ENCODE measurements at regions not wholly inside any gene's neighbourhood (a gene's known extent, or its start where the extent isn't known, plus 50 kb on each side); places are given as distances from the start of the nearest gene placed in this dataset.

DNA sequence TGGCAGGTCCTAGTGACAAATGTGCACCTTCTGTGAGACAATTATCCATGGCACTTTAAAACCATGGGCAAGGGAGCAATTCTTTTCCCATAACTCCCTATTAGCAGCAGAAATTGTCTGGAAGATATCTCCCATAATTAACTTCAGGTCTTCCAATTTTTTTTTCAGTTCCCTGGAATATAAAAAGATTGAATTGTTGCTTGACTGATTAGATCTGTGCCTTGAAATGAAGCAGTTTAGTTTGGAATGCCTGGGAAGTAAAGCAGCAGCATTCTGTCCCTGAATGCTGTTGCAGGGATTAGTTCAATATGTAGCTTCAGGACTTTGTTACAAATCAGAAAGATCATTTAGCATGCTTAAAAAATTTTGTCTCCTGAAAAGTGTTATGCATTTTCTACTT, 137.0 kb upstream of the GOLGA6L4 start:
- H3K9ac ChIP-seq (ENCODE audit: low read depth, low read length) = no peak overlapping the region
- no peak overlapping the region for H4K5ac ChIP-seq (ENCODE audit: low read depth, low read length)
- no peaks in the 10 kb centered on the region for H3K9me1 ChIP-seq (ENCODE audit: insufficient read depth, low read length)
- H3K36me3 ChIP-seq (ENCODE audit: control insufficient read depth, insufficient read depth, low read length) = no peaks in the 10 kb centered on the region
- POLR2A ChIA-PET (ENCODE audit: unreplicated experiment) = no interaction called here
- H2BK20ac ChIP-seq (ENCODE audit: low read depth, low read length) = no peak overlapping the region
- no peaks in the 10 kb centered on the region for H3K4me1 ChIP-seq (ENCODE audit: control insufficient read depth, insufficient read depth, low read length)
- H4K8ac ChIP-seq (ENCODE audit: low read depth in 2 of 2, low read length in 2 of 2) = no peak overlapping the region
- H4K91ac ChIP-seq (ENCODE audit: insufficient read depth, low read depth, low read length) = no peak overlapping the region
- TF ChIP-seq SMC3 (IDR thresholded peaks at IDR 0.05; ENCODE audit: low read depth, low read length) = no peak
- TF ChIP-seq CEBPB (IDR thresholded peaks at IDR 0.05; ENCODE audit: low read depth, low read length) = no peak
- no peak for TF ChIP-seq USF2 (IDR thresholded peaks at IDR 0.05; ENCODE audit: low read depth, low read length)
- no peak for TF ChIP-seq RAD21 (IDR thresholded peaks at IDR 0.05; ENCODE audit: low read length)
- H3K9me3 ChIP-seq (ENCODE audit: control insufficient read depth, insufficient read depth, low read length) = no peaks in the 10 kb centered on the region
- no peak overlapping the region for H2BK15ac ChIP-seq (ENCODE audit: low read depth, low read length)
- CTCF ChIA-PET = no interaction called here
- BruUV-seq (replicated peaks) = no TSS peak
- no peak for DNase-seq
- in situ Hi-C loops (cut with MboI; ENCODE audit: low sequenced_read_pairs) (no loop called here), intact Hi-C loops (cut with micrococcal nuclease) (no loop called here), dilution Hi-C loops (cut with HindIII; ENCODE audit: low sequenced_read_pairs, unreplicated experiment) (no loop called here)
- no peaks in the 10 kb centered on the region for H4K20me1 ChIP-seq (ENCODE audit: insufficient read depth, low read length)
- no peak overlapping the region for H2BK5ac ChIP-seq (ENCODE audit: low read depth, low read length, poor library complexity, severe bottlenecking)
- H3K56ac ChIP-seq (ENCODE audit: extremely low read depth, insufficient read depth, low read length) = no peak overlapping the region
- ATAC-seq (ENCODE audit: low read depth) = no peak
- no peak overlapping the region for H2BK120ac ChIP-seq (ENCODE audit: low read depth, low read length)
- H3K4me3 ChIP-seq (ENCODE audit: insufficient read depth, low read depth, low read length) = no peak overlapping the region
- H3K27ac ChIP-seq (ENCODE audit: insufficient read depth, low read length) = no peak overlapping the region
- H2AFZ ChIP-seq (replicated peaks; ENCODE audit: low read length, poor library complexity) = no peak overlapping the region
- no peak overlapping the region for H2AK9ac ChIP-seq (replicated peaks; ENCODE audit: low read depth, low read length, poor library complexity)
- no peak overlapping the region for H3K18ac ChIP-seq (ENCODE audit: low read depth, low read length)
- H3K4ac ChIP-seq (ENCODE audit: low read depth, low read length) = no peak overlapping the region
- H3K79me1 ChIP-seq (ENCODE audit: low read depth in 1 of 2, low read length in 2 of 2) = no peaks in the 10 kb centered on the region
- H3K4me2 ChIP-seq (ENCODE audit: low read depth, low read length) = no peak overlapping the region
- no peak overlapping the region for H3K23ac ChIP-seq (ENCODE audit: low read depth, low read length)
- no peak overlapping the region for H2AK5ac ChIP-seq (ENCODE audit: low read depth, low read length)
- H3K27me3 ChIP-seq (ENCODE audit: control insufficient read depth, insufficient read depth, low read length) = no peaks in the 10 kb centered on the region
- no peak overlapping the region for H3K14ac ChIP-seq (replicated peaks; ENCODE audit: low read depth, low read length)
